AG09309 (cell line): ENCODE measurements at regions not wholly inside any gene's neighbourhood (a gene's known extent, or its start where the extent isn't known, plus 50 kb on each side); places are given as distances from the start of the nearest gene placed in this dataset.

Experiments used
- DNase-seq: peaks from one replicate; pipeline ENCODE4 v3.0.0-alpha.2; 2010; ENCODE audit warnings: low read depth
- H3K4me3 ChIP-seq: 2 replicates; pipeline ENCODE4 v1.5.1; 2011; ENCODE audit warnings: mild to moderate bottlenecking, low read depth, low read length, moderate library complexity; ENCODE audit not compliant: control insufficient read depth
- CTCF ChIP-seq: IDR thresholded peaks from 2 replicates; pipeline ENCODE4 v1.5.1; 2011; ENCODE audit warnings: mild to moderate bottlenecking, low read depth, low read length, inconsistent platforms; ENCODE audit not compliant: insufficient read depth, control insufficient read depth; ENCODE audit errors: missing control alignments

- DNase-seq: no peak
- TF ChIP-seq CTCF: no peak
- no peak overlapping the region for H3K4me3 ChIP-seq
Observed at GRCh38 chr1:187909382-187909781, 1080.6 kb downstream of the PLA2G4A start.

GRCh38 chr1:187911820-187912219, 1083.1 kb downstream of the PLA2G4A start:
- no peak overlapping the region for H3K4me3 ChIP-seq
- DNase-seq: no peak
- no peak for TF ChIP-seq CTCF

- no peak overlapping the region for H3K4me3 ChIP-seq
- no peak for TF ChIP-seq CTCF
- DNase-seq: no peak
Observed at GRCh38 chr1:187920976-187921375, 1092.2 kb downstream of the PLA2G4A start.

- DNase-seq: no peak
- no peak for TF ChIP-seq CTCF
- no peak overlapping the region for H3K4me3 ChIP-seq
Observed at GRCh38 chr1:187921426-187921825, 1092.7 kb downstream of the PLA2G4A start.

DNA sequence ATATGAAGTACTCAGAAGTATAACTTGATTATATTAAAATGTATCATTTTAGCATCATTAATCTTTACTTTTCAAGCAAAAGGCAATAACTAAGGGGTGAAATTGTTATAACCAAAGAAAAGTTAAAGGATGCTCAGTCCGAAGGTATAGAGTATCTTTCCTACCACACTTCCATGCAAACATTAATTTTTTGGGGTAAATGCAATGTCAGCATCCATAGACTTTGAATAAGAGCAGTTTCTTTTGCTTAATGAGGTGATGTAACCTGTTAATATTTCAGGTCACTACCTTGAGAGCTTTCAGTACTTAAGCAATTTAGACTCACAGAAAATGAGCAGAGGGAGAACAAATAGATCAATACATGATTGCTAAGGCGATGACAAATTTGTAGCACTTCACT, 1093.5 kb downstream of the PLA2G4A start:
- H3K4me3 ChIP-seq: no peak overlapping the region
- no peak for TF ChIP-seq CTCF
- no peak for DNase-seq

DNA sequence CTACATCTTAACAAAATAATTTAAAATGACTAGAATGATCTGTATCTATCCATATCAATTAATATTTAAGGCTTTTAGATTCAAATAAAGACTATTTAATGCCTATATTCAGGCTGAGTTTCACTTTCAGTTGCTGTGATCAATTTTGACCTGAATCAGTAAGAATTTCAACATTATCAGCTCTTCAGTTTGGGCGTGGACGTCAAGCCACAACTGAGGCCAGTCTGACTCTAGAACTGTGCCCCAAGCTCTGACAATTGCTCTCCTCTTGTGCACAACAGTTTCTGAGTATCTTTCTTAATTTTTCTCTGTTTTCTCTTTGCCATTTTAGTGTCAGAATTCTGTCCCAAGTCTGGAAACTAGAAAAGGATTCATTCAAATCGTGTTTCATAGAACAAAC, 1095.5 kb downstream of the PLA2G4A start:
- DNase-seq: no peak
- TF ChIP-seq CTCF: no peak
- no peak overlapping the region for H3K4me3 ChIP-seq

GRCh38 chr1:187928288-187928687, 1099.5 kb downstream of the PLA2G4A start:
- no peak for DNase-seq
- no peak overlapping the region for H3K4me3 ChIP-seq
- no peak for TF ChIP-seq CTCF
